HG03039 (cell line): ENCODE measurements at regions not wholly inside any gene's neighbourhood (a gene's known extent, or its start where the extent isn't known, plus 50 kb on each side); places are given as distances from the start of the nearest gene placed in this dataset.
"Not testable (repeated sequence)": the region's sequence is repeated elsewhere in the genome, so short reads cannot be mapped to it uniquely, and the experiment has no call there.

Source experiments
- ATAC-seq: cut with Tn5 transposase; IDR thresholded peaks from one replicate; pipeline ENCODE4 v1.9.1; 2021; ENCODE audit warnings: mild to moderate bottlenecking, moderate library complexity; ENCODE audit not compliant: unreplicated experiment

DNA sequence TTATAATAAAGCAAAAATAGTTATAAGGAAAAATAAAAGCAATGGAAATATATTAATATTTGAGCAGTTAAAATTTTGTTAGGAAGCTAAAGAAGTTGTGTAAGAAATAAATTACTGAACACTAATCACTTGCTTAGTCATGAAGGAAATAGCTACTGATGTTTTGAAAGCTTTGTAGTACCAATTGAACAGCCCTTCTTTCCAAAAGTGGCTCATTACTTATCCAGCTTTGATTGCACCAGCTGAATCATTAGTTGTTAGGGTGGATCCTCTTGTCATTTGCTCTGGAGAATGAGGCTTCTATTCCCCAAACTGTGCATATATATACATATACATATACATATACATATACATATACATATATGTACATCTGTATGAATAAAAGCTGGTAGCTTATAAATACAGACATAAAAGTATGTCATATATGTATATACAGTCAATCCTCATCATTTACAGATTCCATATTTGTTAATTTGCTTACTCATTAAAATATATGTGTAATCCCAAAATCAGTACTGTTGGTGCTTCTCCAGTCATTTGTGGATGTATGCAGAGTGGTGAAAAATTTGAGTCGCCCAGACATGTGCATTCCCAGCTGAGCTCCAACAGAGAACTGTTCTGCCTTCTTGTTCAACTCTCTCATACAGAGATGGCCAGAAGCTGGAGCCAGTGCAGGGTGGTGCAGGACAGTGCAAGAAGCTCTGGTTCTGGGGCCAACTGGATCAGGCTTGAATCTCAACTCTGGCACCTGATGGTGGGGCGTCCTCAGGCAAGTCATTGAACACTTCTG lies 214.1 kb downstream of the RPAP3 start:
- no peak for ATAC-seq

GRCh38 chr12:47488888-47489287 lies 216.9 kb downstream of the RPAP3 start:
- no peak for ATAC-seq

DNA sequence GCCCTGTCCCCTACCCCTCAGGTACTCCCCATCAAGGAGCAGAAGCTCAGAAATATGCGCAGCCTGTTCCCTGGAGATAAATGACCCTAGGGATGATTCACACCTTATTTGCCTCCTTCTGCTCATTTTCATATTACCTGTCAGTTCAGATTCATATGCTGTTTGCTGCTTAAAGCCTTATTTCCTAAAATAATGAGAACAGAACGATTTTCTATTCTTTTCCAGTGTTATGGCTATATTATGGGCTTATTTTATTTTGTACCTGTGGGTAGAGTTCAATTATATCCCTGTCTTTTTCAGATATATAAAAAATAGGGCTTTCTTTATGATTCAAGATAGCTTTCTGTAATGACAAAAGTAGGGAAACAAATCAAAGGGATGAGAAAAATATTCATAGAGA lies 224.8 kb downstream of the RPAP3 start:
- ATAC-seq, result no peak

- no peak for ATAC-seq
Measured at GRCh38 chr12:47478426-47478825, 227.4 kb downstream of the RPAP3 start.

GRCh38 chr12:47473091-47473490 lies 232.7 kb downstream of the RPAP3 start:
- no peak for ATAC-seq

- ATAC-seq, result not testable (repeated sequence)
Measured at GRCh38 chr12:47470349-47470748, 235.5 kb downstream of the RPAP3 start.

GRCh38 chr12:47463918-47464317 lies 241.9 kb downstream of the RPAP3 start:
- ATAC-seq, result not testable (repeated sequence)

DNA sequence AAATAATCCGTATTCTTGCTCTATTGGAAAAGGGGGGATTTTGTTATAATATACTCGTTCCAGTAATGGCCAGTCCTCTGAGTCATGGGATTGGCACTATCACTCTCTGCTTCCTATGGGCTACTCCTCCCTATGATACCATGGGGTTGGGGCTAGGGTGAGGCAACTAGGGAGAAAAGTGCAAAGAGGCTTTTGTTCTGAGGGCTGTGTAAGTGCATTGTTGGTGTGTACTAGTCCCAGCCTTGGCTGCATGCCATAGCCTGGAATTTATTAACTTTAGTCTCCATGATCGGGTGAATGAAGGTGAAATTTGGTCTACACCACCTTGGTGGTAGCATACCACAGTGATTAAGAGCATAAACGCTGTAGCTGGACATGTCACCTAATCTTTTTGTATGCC lies 247.6 kb downstream of the RPAP3 start:
- no peak for ATAC-seq

DNA sequence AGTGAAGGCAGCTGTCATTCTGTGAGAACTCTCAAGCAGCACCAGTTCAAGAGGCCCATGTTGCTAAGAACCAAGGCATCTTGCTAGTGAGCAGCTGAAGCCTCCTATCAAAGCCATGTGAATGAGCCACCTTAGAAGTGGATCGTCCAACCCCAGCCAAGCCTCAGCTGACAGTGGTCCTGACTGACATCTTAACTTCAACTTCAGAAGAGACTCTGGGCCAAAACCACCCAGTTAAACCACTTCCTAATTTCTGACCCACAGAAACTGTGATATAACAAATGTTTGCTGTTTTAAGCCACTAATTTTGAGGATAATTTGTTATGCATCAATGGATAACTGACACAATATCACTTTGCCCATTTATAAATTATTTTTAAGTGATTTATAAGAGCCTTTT lies 256.0 kb downstream of the RPAP3 start:
- ATAC-seq, result no peak

DNA sequence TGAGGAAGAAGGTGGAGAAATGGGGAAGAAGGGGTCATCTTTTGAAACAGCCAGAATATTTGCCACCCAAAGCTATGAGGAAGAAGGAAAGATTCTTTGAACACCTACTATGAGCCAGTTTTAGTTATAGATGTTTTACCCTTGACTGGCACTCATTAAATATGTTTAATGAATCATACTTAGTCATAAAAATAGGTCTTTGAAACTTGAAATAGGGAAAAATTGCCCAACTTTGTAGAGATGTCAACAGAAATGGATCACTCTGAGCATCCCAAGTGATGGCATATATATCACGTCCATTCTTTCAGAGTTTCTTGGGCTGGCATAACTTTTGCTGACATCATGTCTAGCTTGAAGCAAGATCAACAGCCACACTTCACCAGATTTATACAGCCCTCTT lies 263.5 kb downstream of the RPAP3 start:
- ATAC-seq, result no peak

- ATAC-seq, result no peak
Measured at GRCh38 chr12:47441490-47441889, 264.3 kb downstream of the RPAP3 start.

- ATAC-seq, result no peak
Measured at GRCh38 chr12:47438175-47438574, 267.7 kb downstream of the RPAP3 start.

- no peak for ATAC-seq
Measured at GRCh38 chr12:47437570-47437969, 268.3 kb downstream of the RPAP3 start.

GRCh38 chr12:47433876-47434275 lies 272.0 kb downstream of the RPAP3 start:
- no peak for ATAC-seq

GRCh38 chr12:47426678-47427309 lies 279.0 kb downstream of the RPAP3 start:
- ATAC-seq, result not testable (repeated sequence)

DNA sequence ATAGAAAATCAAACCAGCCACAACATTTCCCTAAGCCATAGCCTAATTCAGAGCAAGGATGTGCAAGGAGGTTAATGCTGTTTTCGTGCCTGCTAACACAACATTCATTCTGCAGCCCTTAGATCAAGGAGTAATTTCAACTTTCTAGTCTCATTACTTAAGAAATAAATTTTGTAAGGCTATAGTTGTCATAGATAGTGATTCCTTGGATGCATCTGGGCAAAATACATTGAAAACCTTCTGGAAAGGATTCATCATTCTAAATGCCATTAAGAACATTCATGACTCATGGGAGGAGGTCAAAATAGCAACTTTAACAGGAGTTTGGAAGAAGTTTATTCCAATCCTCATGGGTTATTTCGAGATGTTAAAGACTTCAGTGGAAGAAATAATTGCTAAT lies 283.2 kb downstream of the RPAP3 start:
- ATAC-seq, result no peak

- no peak for ATAC-seq
Measured at GRCh38 chr12:47419497-47419896, 286.3 kb downstream of the RPAP3 start.

DNA sequence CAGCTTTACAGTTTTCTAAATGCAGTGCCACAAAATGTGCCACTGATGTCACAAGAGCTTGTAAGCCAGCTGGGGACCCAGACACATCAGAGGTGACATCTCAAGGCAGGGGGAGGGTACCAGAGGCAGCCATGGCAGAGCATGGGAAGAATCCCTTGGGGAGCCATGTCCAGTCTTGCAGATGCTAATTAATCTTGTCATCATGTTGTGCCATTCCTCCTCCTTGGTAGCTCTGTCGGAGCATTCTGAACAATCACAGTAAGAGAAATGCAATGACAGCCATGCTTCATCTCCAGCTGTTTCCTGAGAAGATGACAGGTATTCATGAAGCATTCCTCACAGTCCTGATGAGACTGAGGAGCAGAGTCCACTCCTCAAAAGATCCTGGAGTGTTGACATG lies 287.9 kb downstream of the RPAP3 start:
- ATAC-seq, result no peak

GRCh38 chr12:47417121-47417520 lies 288.7 kb downstream of the RPAP3 start:
- no peak for ATAC-seq

- ATAC-seq, result no peak
Measured at GRCh38 chr12:47415054-47415453, 290.8 kb downstream of the RPAP3 start.

DNA sequence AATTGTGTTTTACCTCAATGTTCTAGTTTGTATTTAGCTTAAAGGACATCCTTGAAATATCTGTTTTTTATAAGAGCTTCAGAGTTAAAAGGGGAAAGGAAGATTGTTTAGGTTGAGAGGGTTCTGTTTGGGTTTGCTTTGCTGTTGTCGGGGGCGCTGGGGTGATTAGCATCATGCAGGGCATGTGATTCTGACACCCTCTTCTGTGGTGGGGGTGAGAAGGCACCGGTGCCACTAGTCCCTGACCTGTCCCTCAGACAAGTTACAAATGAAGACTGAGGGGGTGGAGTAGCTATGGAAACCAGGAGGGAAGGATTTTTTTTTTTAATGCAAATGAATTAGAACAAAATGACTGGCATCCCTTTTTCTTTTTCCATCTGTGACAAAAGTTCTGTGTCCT lies 291.3 kb downstream of the RPAP3 start:
- ATAC-seq, result no peak

DNA sequence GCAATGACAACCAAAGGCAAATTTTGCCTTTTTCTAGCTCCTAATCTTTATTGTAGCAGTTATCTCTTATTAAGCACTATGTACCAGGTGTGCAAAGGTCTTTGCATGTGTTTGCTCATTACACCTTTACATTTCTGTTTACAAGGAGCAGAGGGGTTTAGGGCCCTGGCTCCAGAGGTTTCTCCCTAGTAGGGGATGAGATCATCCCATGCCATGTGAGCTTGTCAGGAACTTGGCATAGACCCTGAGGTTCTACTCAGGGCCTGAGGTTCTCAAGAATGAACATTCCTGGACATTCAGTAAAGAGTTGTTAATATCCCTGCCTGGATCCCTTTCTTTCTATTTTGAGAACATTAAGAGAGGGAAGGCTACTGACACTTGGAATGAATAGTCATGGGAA lies 292.0 kb downstream of the RPAP3 start:
- ATAC-seq, result no peak
